Left ventricle myocardium inferior (tissue), 1 donor: ENCODE measurements at regions not wholly inside any gene's neighbourhood (a gene's known extent, or its start where the extent isn't known, plus 50 kb on each side); places are given as distances from the start of the nearest gene placed in this dataset.

Experiments used
- DNase-seq: peaks from one replicate; pipeline ENCODE4 v3.0.0-alpha.2; 2020
- H3K27ac ChIP-seq: fragments of 200-600 bp; replicated peaks from 2 replicates; pipeline ENCODE4 v1.8.0; 2021
- H3K27me3 ChIP-seq: fragments of 200-600 bp; 2 replicates; pipeline ENCODE4 v1.8.0; 2021; ENCODE audit warnings: low read depth
- H3K36me3 ChIP-seq: fragments of 200-600 bp; 2 replicates; pipeline ENCODE4 v1.8.0; 2021
- H3K4me1 ChIP-seq: fragments of 200-600 bp; 2 replicates; pipeline ENCODE4 v1.8.0; 2021
- H3K4me3 ChIP-seq: fragments of 200-600 bp; 2 replicates; pipeline ENCODE4 v1.8.0; 2021; ENCODE audit warnings: mild to moderate bottlenecking, moderate library complexity
- H3K9me3 ChIP-seq: fragments of 200-600 bp; replicated peaks from 2 replicates; pipeline ENCODE4 v1.8.0; 2021
- CTCF ChIP-seq: fragments of 200-600 bp; IDR thresholded peaks from 2 replicates; pipeline ENCODE4 v1.8.0; 2021; ENCODE audit warnings: antibody characterized with exemption, mild to moderate bottlenecking, borderline replicate concordance
- intact Hi-C: fragments of 100-400 bp; cut with micrococcal nuclease; formaldehyde crosslinking; loops from one replicate; pipeline ENCODE4 v1.11.0; 2022
- donor health status: DM: no; HTN: yes; CAD: no; lungs with severe emphysema.

- no peak for DNase-seq
- no peaks in the 10 kb centered on the region for H3K36me3 ChIP-seq
- no peak for TF ChIP-seq CTCF
- H3K4me1 ChIP-seq = no peaks in the 10 kb centered on the region
- no peak overlapping the region for H3K27ac ChIP-seq
- intact Hi-C loops = no loop called here
- H3K9me3 ChIP-seq = no peaks in the 10 kb centered on the region
- no peak overlapping the region for H3K4me3 ChIP-seq
- H3K27me3 ChIP-seq = no peaks in the 10 kb centered on the region
These were observed 851.7 kb downstream of the PDCD6IP start for GRCh38 chr3:34650131-34650530.

- no peak overlapping the region for H3K27ac ChIP-seq
- no peaks in the 10 kb centered on the region for H3K4me1 ChIP-seq
- TF ChIP-seq CTCF = no peak
- H3K36me3 ChIP-seq = no peaks in the 10 kb centered on the region
- H3K4me3 ChIP-seq = no peak overlapping the region
- no peaks in the 10 kb centered on the region for H3K9me3 ChIP-seq
- DNase-seq = no peak
- intact Hi-C loops = no loop called here
- H3K27me3 ChIP-seq = no peaks in the 10 kb centered on the region
These were observed 870.5 kb downstream of the PDCD6IP start for GRCh38 chr3:34668915-34669314.

- no peaks in the 10 kb centered on the region for H3K9me3 ChIP-seq
- H3K4me1 ChIP-seq = no peaks in the 10 kb centered on the region
- no peak overlapping the region for H3K27ac ChIP-seq
- no peaks in the 10 kb centered on the region for H3K27me3 ChIP-seq
- H3K4me3 ChIP-seq = no peak overlapping the region
- no peak for TF ChIP-seq CTCF
- no peak for DNase-seq
- intact Hi-C loops = no loop called here
- H3K36me3 ChIP-seq = no peaks in the 10 kb centered on the region
These were observed 871.1 kb downstream of the PDCD6IP start for GRCh38 chr3:34669490-34669889.

- Histone ChIP-seq H3K4me3 (no peak overlapping the region), H3K27ac (no peak overlapping the region), H3K4me1 (peaks cover 27% of the 10 kb centered on the region), H3K9me3 (no peaks in the 10 kb centered on the region), H3K27me3 (no peaks in the 10 kb centered on the region), H3K36me3 (no peaks in the 10 kb centered on the region)
- no peak for TF ChIP-seq CTCF
- intact Hi-C loops = no loop called here
- DNase-seq = no peak
These were observed 877.1 kb downstream of the PDCD6IP start for GRCh38 chr3:34675383-34676120.

- no peak for TF ChIP-seq CTCF
- no peaks in the 10 kb centered on the region for H3K36me3 ChIP-seq
- H3K27ac ChIP-seq = no peak overlapping the region
- H3K27me3 ChIP-seq = no peaks in the 10 kb centered on the region
- H3K4me1 ChIP-seq = peaks cover 27% of the 10 kb centered on the region
- H3K9me3 ChIP-seq = no peaks in the 10 kb centered on the region
- intact Hi-C loops = no loop called here
- no peak for DNase-seq
- no peak overlapping the region for H3K4me3 ChIP-seq
These were observed 878.0 kb downstream of the PDCD6IP start for GRCh38 chr3:34676436-34676835.
